ENCODE measurements at regions not wholly inside any gene's neighbourhood (a gene's known extent, or its start where the extent isn't known, plus 50 kb on each side); places are given as distances from the start of the nearest gene placed in this dataset.

DNA sequence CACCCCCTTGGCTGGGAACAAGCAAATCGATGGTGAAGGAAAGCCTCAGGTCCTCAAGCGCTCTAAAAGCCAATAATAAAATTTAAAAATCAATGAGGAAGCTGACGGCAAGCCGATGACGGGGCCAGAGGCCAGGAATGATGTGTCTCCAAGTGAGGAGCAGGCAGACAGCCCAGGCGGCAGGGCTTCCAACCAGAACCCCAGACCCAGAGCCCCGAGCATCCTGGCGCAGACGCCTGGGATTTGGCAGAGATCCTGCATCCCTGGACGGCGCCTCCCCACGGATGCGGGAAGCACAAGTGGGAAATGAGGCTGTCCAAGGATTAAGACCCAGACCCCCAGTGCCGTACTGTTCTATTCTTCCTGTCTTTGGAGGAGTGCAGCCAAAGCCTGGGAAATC lies 123.0 kb upstream of the PROK2 start:
- no peaks in the 10 kb centered on the region for H3K9me3 Mint-ChIP-seq
- H3K27me3 Mint-ChIP-seq, result peaks cover 16 to 61% of the 10 kb centered on the region in 2 donors
- no peak for DNase-seq
- H3K4me1 Mint-ChIP-seq (ENCODE audit: low read depth in 2 of 2), result peaks cover 0 to 3% of the 10 kb centered on the region in 2 donors
- H3K4me3 Mint-ChIP-seq, result no peak overlapping the region
- no peak overlapping the region for H3K27ac Mint-ChIP-seq
- no peak for ATAC-seq (replicated peaks)
- H3K36me3 Mint-ChIP-seq (ENCODE audit: insufficient read depth), result no peaks in the 10 kb centered on the region

DNA sequence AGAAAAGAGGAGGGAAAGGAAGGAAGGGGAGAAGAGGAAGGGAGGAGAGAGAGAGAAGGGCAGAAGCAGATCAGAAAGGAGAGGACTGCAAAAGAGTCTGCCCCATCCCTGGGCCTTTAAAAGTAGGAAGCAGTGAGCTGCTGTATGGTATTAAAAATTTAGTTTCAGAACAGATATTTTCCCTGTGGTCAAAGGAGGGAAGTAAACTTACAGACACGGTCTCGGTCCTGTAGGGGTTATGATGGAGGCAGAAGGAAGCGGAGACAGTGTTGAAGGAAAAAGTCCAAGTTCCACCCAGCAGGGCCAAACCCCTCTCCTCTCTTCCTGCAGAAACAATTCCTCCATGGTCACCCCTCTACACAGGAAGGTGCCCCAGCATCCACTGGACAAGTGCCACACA lies 122.0 kb upstream of the PROK2 start:
- Mint-ChIP-seq H3K4me1 (ENCODE audit: low read depth in 2 of 2) (peaks cover 0 to 3% of the 10 kb centered on the region in 2 donors), H3K27ac (no peak overlapping the region), H3K27me3 (peaks cover 26 to 71% of the 10 kb centered on the region in 2 donors), H3K9me3 (no peaks in the 10 kb centered on the region), H3K4me3 (no peak overlapping the region), H3K36me3 (ENCODE audit: insufficient read depth) (no peaks in the 10 kb centered on the region)
- no peak for ATAC-seq (replicated peaks)
- DNase-seq, result no peak

DNA sequence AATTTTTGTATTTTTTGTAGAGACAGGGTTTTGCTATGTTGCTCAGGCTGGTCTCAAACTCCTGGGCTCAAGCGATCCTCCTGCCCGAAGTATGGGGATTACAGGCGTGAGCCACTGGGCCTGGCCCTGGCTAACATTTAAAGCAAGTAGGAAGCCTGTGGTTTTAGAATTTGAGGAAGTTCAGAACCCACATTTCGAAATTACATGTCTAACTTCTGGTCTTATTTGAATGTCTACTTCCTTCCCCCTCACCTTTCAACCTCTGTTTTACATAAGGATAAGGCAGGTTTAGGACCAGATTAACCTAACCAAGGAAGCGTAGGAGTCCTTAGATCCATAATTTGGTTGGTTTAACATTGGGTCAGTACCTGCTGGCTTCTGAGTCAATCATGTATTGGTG lies 120.5 kb upstream of the PROK2 start:
- Mint-ChIP-seq H3K4me1 (ENCODE audit: low read depth in 2 of 2) (peaks cover 0 to 3% of the 10 kb centered on the region in 2 donors), H3K27ac (no peak overlapping the region), H3K4me3 (no peak overlapping the region), H3K36me3 (ENCODE audit: insufficient read depth) (no peaks in the 10 kb centered on the region), H3K27me3 (peaks cover 35 to 80% of the 10 kb centered on the region in 2 donors), H3K9me3 (no peaks in the 10 kb centered on the region)
- peak; percentile 32 for ATAC-seq (replicated peaks)
- no peak for DNase-seq

DNA sequence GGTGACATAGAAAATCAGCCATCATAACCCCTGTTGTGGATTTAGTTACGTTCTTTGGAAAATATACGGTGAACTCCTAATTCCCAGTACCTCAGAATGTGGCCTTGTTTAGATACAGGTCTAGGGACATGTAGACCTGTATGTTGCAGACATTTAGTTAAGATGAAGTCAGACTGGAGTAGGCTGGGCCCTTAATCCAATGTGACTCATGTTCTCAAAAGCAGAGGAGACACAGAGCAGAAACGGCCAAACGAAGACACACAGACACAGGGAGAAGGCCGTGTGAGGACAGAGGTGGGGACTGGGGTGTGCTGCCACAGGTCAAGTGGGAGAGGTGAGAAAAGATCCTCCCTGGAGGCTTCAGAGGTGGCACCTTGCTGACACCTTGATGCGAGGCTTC lies 119.0 kb upstream of the PROK2 start:
- Mint-ChIP-seq H3K27ac (no peak overlapping the region), H3K27me3 (peaks cover 35 to 66% of the 10 kb centered on the region in 2 donors), H3K4me3 (no peak overlapping the region), H3K36me3 (ENCODE audit: insufficient read depth) (no peaks in the 10 kb centered on the region), H3K4me1 (ENCODE audit: low read depth in 2 of 2) (peaks cover 0 to 3% of the 10 kb centered on the region in 2 donors), H3K9me3 (no peaks in the 10 kb centered on the region)
- ATAC-seq (replicated peaks) (no peak), DNase-seq (no peak)

DNA sequence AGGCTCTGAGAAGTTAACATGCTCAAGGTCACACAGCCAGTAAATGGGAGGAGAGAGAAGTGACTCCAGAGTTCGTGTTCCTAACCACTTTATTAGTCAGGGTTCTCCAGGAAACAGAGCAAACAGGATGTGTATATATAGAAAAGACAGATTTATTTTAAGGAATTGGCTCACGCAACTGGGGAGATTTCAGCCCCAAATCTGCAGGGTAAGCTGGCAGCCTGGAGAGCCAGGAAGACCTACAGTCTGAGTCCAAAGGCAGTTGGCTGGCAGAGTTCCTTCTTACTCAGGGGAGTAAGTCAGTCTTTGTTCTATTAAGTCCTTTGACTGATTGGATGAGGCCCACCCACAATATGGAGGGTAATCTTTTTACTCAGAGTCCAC lies 118.2 kb upstream of the PROK2 start:
- Mint-ChIP-seq H3K27me3 (peaks cover 30 to 65% of the 10 kb centered on the region in 2 donors), H3K27ac (no peak overlapping the region), H3K4me1 (ENCODE audit: low read depth in 2 of 2) (peaks cover 0 to 3% of the 10 kb centered on the region in 2 donors), H3K36me3 (ENCODE audit: insufficient read depth) (no peaks in the 10 kb centered on the region), H3K4me3 (no peak overlapping the region), H3K9me3 (no peaks in the 10 kb centered on the region)
- no peak for ATAC-seq (replicated peaks)
- no peak for DNase-seq

DNA sequence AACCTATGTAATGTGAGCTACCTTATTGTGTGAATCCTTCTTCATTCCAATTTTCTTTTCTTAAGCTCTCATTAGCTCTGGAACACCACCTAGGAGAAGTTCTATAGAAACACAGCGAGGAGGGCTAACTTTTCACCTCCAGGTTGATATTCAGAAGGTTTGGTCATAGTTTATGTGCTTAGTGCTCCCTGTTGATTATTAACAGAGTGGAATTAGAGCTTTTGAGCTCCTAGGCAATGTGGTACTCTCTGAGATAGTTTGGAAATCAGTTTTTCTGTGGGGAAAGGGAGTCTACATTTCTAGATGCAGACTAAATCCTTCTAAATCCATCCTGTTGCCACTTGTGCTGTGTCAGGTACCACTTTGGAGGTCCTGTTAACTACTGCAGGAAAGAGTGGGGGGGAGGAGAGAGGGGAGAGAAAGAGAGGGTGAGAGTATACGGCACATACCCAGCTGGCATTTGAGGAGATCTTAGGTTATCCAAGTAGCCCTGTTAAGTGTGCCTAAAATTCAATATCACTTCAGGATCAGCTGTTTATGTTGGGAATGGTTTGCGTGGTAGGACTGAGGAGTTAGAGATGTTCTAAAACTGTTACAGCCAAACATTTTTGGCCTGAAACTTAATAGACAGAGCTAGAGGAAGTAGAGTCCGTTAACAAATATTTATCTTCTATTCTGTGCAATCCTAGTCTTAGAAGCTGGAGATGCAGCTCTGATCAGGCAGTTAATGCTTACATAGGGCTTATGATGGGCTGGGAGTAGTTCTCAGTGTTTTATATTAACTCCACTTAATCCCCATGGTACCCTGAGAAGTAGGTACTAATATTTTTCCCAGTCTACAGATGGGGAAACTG lies 117.5 kb upstream of the PROK2 start:
- ATAC-seq (replicated peaks) (no peak), DNase-seq (no peak)
- Mint-ChIP-seq H3K4me3 (no peak overlapping the region), H3K27ac (no peak overlapping the region), H3K36me3 (ENCODE audit: insufficient read depth) (no peaks in the 10 kb centered on the region), H3K9me3 (no peaks in the 10 kb centered on the region), H3K27me3 (peaks cover 36 to 65% of the 10 kb centered on the region in 2 donors), H3K4me1 (ENCODE audit: low read depth in 2 of 2) (peaks cover 0 to 3% of the 10 kb centered on the region in 2 donors)

DNA sequence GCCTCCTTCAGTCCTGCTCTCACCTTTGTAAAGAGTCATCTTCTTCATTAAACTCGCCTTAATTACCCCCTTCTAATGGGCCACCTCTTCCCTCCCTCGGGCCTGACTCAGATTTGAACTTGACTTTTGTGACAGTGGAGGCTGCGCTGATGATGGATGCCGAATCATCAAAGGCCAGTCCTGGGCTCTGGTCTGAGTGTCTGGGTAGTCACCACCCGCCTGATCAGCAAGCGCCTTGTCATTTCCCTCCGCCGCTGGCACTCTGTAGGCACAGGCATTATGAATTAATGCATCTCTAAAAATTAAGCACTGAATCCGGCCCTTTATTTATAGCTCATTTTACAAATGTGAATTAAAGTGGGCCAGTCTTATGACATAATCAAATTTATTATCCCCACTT lies 116.7 kb upstream of the PROK2 start:
- ATAC-seq (replicated peaks) (no peak), DNase-seq (no peak)
- H3K4me1 Mint-ChIP-seq (ENCODE audit: low read depth in 2 of 2), result peaks cover 0 to 3% of the 10 kb centered on the region in 2 donors
- no peaks in the 10 kb centered on the region for H3K36me3 Mint-ChIP-seq (ENCODE audit: insufficient read depth)
- H3K4me3 Mint-ChIP-seq, result no peak overlapping the region
- H3K9me3 Mint-ChIP-seq, result no peaks in the 10 kb centered on the region
- H3K27me3 Mint-ChIP-seq, result peaks cover 30 to 59% of the 10 kb centered on the region in 2 donors
- no peak overlapping the region for H3K27ac Mint-ChIP-seq

DNA sequence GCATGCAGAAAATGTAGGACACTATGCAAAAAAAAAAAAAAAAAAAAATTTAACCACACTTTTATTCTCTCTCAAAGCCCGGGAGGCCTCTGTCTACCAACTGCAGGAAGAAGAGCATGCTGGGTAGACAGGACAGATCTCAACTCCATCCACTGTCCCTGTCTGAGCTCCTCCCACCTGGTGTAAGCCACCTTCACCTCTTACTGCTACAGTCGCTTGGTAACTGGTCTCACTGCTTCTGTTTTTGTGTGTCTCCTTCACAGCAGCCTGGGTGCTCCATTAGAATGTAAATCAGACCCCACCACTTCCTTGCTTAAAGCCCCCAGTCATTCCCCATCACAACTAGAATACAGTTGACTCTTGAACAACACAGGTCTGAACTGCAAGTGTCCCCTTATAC lies 115.1 kb upstream of the PROK2 start:
- Mint-ChIP-seq H3K27ac (no peak overlapping the region), H3K36me3 (ENCODE audit: insufficient read depth) (no peaks in the 10 kb centered on the region), H3K4me1 (ENCODE audit: low read depth in 2 of 2) (no peaks in the 10 kb centered on the region), H3K4me3 (no peak overlapping the region), H3K9me3 (no peaks in the 10 kb centered on the region), H3K27me3 (peaks cover 27 to 54% of the 10 kb centered on the region in 2 donors)
- no peak for DNase-seq
- ATAC-seq (replicated peaks), result no peak

DNA sequence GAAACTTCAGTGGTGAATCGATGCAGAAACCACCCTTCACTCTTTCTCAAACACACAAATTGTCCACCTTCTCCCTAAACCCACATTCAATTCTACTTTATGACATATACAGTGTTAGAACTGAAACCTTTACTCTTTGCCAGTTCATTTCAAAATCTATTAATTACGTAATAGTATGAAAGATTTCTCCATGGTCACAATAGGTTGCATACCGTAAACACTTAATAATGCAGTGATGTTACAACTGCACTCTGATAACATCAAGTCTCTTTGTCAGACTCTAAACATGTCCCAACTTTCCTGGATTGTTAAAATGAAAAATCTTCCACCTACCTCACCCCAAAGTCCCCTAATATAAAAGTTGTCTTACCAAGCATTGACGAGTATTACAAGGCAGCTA lies 111.8 kb upstream of the PROK2 start:
- H3K27ac Mint-ChIP-seq, result no peak overlapping the region
- H3K4me1 Mint-ChIP-seq (ENCODE audit: low read depth in 2 of 2), result no peaks in the 10 kb centered on the region
- no peak for ATAC-seq (replicated peaks)
- no peaks in the 10 kb centered on the region for H3K36me3 Mint-ChIP-seq (ENCODE audit: insufficient read depth)
- peaks cover 15 to 34% of the 10 kb centered on the region in 2 donors for H3K27me3 Mint-ChIP-seq
- no peak for DNase-seq
- H3K9me3 Mint-ChIP-seq, result no peaks in the 10 kb centered on the region
- no peak overlapping the region for H3K4me3 Mint-ChIP-seq

DNA sequence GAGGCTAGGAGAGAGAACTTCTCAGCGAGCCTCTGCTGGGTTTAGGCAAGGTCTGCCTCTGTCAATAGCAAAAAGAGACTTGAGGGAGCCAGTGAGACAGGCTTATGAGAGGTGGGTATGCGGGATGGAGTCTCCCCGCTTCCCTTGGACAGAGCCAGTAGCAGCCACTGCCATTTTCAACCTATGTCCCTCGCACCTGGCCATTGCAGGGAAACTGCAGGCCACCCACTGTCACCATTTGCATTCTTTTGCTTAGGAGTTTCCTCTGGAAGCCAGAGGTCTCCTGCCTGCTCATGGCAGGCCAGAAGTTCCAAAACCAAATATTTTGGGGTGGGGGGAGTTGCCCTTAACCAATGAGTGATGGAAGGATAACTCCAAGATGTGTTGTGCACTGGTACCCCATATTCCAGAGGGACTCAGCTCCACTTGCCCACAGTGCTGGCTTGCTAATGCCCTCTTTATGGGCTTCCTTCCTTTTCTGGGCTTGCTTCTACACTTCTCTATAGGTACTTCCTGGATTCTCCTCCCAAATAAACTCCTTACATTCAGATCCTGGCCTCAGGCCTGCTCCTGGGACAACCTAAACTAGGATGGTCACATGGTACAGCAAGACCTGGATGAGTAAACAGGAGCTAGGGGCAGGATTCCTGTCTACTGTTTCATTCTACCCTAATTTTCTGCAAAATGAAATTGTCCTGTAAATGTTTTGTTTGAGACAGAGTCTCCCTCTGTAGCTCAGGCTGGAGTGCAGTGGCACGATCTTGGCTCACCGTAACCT lies 108.9 kb upstream of the PROK2 start:
- ATAC-seq (replicated peaks) (no peak), DNase-seq (no peak)
- H3K4me3 Mint-ChIP-seq, result no peak overlapping the region
- H3K36me3 Mint-ChIP-seq (ENCODE audit: insufficient read depth), result no peaks in the 10 kb centered on the region
- no peaks in the 10 kb centered on the region for H3K9me3 Mint-ChIP-seq
- peaks cover 7 to 36% of the 10 kb centered on the region in 2 donors for H3K27me3 Mint-ChIP-seq
- no peak overlapping the region for H3K27ac Mint-ChIP-seq
- H3K4me1 Mint-ChIP-seq (ENCODE audit: low read depth in 2 of 2), result no peaks in the 10 kb centered on the region

DNA sequence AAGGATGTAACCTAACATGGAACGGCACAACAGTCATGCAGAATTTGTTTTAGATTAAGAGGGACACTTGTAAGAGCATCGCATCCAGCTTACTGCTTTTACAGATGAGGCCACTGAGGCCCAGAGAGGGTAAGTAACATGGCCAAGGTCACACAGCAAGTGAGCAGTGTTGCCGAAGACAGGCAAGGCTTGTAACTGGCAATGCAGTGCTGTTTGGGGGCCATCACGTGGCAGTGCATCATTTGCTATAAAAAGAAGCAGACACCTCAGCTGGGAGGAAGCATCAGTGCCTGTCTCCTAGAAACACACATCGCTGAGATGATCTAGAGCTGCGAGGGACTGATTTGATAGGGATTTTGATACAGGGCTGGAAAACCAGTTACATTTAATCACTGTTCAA lies 108.2 kb upstream of the PROK2 start:
- Mint-ChIP-seq H3K27ac (no peak overlapping the region), H3K36me3 (ENCODE audit: insufficient read depth) (no peaks in the 10 kb centered on the region), H3K9me3 (no peaks in the 10 kb centered on the region), H3K4me1 (ENCODE audit: low read depth in 2 of 2) (no peaks in the 10 kb centered on the region), H3K27me3 (peaks cover 11 to 36% of the 10 kb centered on the region in 2 donors), H3K4me3 (no peak overlapping the region)
- DNase-seq (no peak), ATAC-seq (replicated peaks) (no peak)

DNA sequence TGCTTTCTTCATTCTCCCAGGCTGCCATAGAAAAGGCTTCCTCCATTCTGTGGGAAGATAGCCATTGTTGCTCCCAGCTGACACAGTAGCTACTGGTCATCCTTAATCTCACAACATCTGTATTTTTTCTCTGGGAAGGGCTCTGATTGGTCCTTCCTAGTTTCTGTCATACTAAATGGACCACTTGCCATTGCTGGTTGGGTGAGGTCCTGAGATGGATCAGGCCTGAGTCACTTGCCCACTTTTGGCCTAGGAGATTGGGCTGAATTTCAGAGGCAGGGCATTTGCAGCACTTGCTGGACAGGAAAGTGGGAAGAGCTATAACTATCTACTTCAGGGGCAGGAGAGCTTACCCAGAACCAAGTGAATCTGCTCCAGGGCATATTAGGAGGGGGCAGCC lies 106.5 kb upstream of the PROK2 start:
- ATAC-seq (replicated peaks) (no peak), DNase-seq (no peak)
- peaks cover 11 to 43% of the 10 kb centered on the region in 2 donors for H3K27me3 Mint-ChIP-seq
- H3K9me3 Mint-ChIP-seq, result no peaks in the 10 kb centered on the region
- no peak overlapping the region for H3K4me3 Mint-ChIP-seq
- H3K36me3 Mint-ChIP-seq (ENCODE audit: insufficient read depth), result no peaks in the 10 kb centered on the region
- H3K4me1 Mint-ChIP-seq (ENCODE audit: low read depth in 2 of 2), result no peaks in the 10 kb centered on the region
- no peak overlapping the region for H3K27ac Mint-ChIP-seq

DNA sequence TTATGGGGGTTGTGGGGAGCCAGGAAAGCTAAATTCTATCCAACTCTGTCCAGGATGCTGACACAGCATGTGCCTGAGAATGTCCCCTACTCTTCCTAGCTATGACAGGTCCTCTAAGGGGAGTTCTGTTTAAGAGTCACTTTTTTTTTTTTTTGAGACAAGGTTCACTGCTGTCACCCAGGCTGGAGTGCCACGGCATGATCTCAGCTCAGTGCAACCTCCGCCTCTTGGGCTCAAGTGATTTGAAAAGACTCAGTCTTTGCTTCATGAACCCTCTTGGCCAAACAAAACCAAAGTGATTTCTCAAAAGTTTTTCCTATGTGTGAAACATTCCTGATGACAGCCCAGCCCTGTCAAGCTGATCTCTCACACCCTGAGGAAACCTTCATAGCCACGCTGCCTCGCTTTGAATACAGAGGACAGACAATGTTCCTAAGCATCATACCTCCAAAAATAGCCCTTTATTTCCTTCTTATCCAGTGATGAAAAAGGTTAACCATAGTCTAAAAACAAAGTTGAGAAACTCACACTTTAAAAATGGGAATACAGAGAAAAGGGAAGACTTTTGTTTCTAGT lies 105.5 kb upstream of the PROK2 start:
- Mint-ChIP-seq H3K9me3 (no peaks in the 10 kb centered on the region), H3K4me1 (ENCODE audit: low read depth in 2 of 2) (no peaks in the 10 kb centered on the region), H3K27me3 (peaks cover 17 to 48% of the 10 kb centered on the region in 2 donors), H3K36me3 (ENCODE audit: insufficient read depth) (no peaks in the 10 kb centered on the region), H3K4me3 (no peak overlapping the region), H3K27ac (no peak overlapping the region)
- no peak for ATAC-seq (replicated peaks)
- no peak for DNase-seq

All from effector memory CD8-positive, alpha-beta T cell (primary cell).